Common myeloid progenitor, CD34-positive (primary cell): ENCODE measurements at regions not wholly inside any gene's neighbourhood (a gene's known extent, or its start where the extent isn't known, plus 50 kb on each side); places are given as distances from the start of the nearest gene placed in this dataset.

Experiments
- CTCF ChIA-PET: fragments of 350-600 bp; sonication (Branson Sonifier 250); formaldehyde crosslinking; loops from one replicate; lab custom pipeline; 2021; ENCODE audit warnings: antibody characterized with exemption; lab: Charles Lee
- POLR2A ChIA-PET: fragments of 350-600 bp; sonication (Branson Sonifier 250); formaldehyde crosslinking; loops from one replicate; lab custom pipeline; 2021; ENCODE audit warnings: antibody characterized with exemption; lab: Charles Lee
- DNase-seq, 3 donors: peaks; one replicate each; pipeline versions ENCODE4 v3.0.0 to v3.0.0-alpha.2; 2013
- H3K27ac ChIP-seq, 2 experiments: 1 replicate in 1 of 2; 2 replicates in 1 of 2; pipeline ENCODE4 v1.7.0; 2013; ENCODE audit warnings: inconsistent platforms in 2 of 2, low read length in 2 of 2, mild to moderate bottlenecking in 2 of 2, low read depth in 1 of 2, moderate library complexity in 1 of 2; ENCODE audit not compliant: severe bottlenecking in 2 of 2, insufficient read depth in 1 of 2, poor library complexity in 1 of 2
- H3K27me3 ChIP-seq, 5 experiments: replicated peaks in 2 of 5; 1 replicate in 3 of 5; 2 replicates in 2 of 5; pipeline versions ENCODE4 v1.6.1 to v1.7.0; 2013; ENCODE audit warnings: low read length in 4 of 5, mild to moderate bottlenecking in 2 of 5, moderate library complexity in 2 of 5, inconsistent platforms in 1 of 5; ENCODE audit not compliant: insufficient read depth in 5 of 5, control insufficient read depth in 4 of 5
- H3K36me3 ChIP-seq, 4 experiments: 1 replicate in 2 of 4; 2 replicates in 2 of 4; pipeline versions ENCODE4 v1.6.1 to v1.7.0; 2013; ENCODE audit warnings: low read length in 3 of 4, control low read depth in 1 of 4, mild to moderate bottlenecking in 1 of 4; ENCODE audit not compliant: control insufficient read depth in 4 of 4, insufficient read depth in 4 of 4
- H3K4me1 ChIP-seq, 4 experiments: 1 replicate in 3 of 4; 2 replicates in 1 of 4; pipeline versions ENCODE4 v1.6.1 to v1.7.1; 2013; ENCODE audit warnings: low read length in 3 of 4, mild to moderate bottlenecking in 3 of 4, control low read depth in 1 of 4, inconsistent platforms in 1 of 4, moderate library complexity in 1 of 4; ENCODE audit not compliant: control insufficient read depth in 4 of 4, insufficient read depth in 4 of 4; ENCODE audit errors: control extremely low read depth in 1 of 4
- H3K4me3 ChIP-seq, 7 experiments: 1 replicate in 4 of 7; 2 replicates in 3 of 7; pipeline versions ENCODE4 v1.5.1 to v1.7.0; 2013; ENCODE audit warnings: mild to moderate bottlenecking in 7 of 7, low read length in 6 of 7, moderate library complexity in 6 of 7, inconsistent platforms in 2 of 7, low read depth in 2 of 7, control low read depth in 1 of 7; ENCODE audit not compliant: insufficient read depth in 4 of 7, control insufficient read depth in 1 of 7; ENCODE audit errors: extremely low read depth in 1 of 7
- H3K9me3 ChIP-seq, 5 experiments: 1 replicate in 4 of 5; 2 replicates in 1 of 5; pipeline versions ENCODE4 v1.6.1 to v1.7.1; 2013; ENCODE audit warnings: low read length in 4 of 5, mild to moderate bottlenecking in 2 of 5, inconsistent platforms in 1 of 5, low read depth in 1 of 5, moderate library complexity in 1 of 5; ENCODE audit not compliant: control insufficient read depth in 4 of 5, insufficient read depth in 2 of 5; ENCODE audit errors: control extremely low read depth in 1 of 5
- WGBS: methylation state at CpG from one replicate; pipeline ENCODE4 v1.1.5; 2013; ENCODE audit not compliant: insufficient coverage; 5-methylcytosine and 5-hydroxymethylcytosine counted together

DNA sequence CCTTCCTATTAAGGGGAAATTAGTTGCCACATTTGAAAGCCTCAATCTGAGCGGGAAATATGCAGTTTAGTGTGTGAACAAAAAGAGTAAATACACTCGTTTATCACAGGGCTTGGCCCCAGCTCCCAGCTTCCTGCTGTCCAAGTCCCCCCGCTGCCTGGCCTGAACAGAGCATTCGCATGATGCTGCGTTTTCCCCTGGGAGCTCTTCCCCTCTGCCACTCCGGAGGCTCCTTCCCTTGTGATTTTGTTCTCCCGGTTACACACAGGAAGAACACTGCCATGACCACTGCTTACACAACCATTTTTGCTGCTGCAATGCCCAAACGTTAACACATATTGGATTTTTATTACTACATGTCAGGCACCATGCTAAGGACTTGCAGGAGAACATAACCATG lies 120.7 kb upstream of the ADARB2 start:
- Histone ChIP-seq H3K36me3 (no peaks in the 10 kb centered on the region), H3K4me3 (no peak overlapping the region), H3K27me3 (no peaks in the 10 kb centered on the region), H3K4me1 (no peaks in the 10 kb centered on the region), H3K9me3 (no peaks in the 10 kb centered on the region), H3K27ac (no peak overlapping the region)
- no peak for DNase-seq
- ChIA-PET POLR2A (no interaction called here), CTCF (no interaction called here)
- 69% methylated on average over 8 of the region's 8 CpGs for WGBS

DNA sequence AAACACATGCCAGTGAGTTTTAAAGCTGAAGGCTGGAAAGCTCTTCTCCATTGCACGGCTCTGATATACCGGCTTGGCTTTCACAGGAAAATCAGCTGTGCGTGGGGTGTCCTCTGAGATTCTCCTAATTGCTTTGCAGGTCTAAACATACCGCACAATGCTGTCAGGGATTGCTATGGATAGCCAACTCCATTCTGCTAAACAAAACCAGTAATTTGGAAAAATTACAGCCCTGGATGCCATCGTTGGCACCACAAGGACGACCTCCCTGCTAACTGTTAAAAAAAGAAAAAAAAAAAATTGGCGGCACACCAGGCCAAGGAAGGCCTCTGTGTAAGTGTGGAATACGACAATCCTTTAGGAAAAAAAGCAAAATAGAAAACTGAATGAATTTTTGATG lies 118.6 kb upstream of the ADARB2 start:
- Histone ChIP-seq H3K27ac (no peak overlapping the region), H3K27me3 (no peaks in the 10 kb centered on the region), H3K36me3 (no peaks in the 10 kb centered on the region), H3K9me3 (no peaks in the 10 kb centered on the region), H3K4me1 (no peaks in the 10 kb centered on the region), H3K4me3 (no peak overlapping the region)
- DNase-seq, result no peak
- ChIA-PET CTCF (no interaction called here), POLR2A (no interaction called here)
- 88% methylated on average over 8 of the region's 8 CpGs for WGBS

DNA sequence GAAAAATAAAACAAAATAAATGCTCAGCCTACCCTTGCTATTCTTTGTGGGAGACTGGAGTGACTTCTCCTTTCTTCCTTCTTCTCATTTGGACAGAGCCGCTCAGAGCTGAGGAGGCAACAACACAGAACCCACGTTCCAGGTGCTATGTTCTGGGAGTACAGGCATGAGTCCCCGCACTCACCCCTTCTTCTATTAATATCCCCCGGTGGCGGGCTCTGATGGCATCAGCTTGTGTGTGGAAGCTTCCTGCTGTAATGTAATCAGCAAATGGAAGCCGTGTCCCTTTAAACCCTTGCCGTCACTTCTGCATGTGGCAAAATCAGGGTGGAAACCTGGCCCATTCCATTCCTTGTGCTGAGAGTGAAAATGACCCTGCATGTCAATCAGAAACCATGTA lies 116.9 kb upstream of the ADARB2 start:
- DNase-seq, result no peak
- Histone ChIP-seq H3K9me3 (peaks cover 0 to 4% (median 0%) of the 10 kb centered on the region in 5 experiments), H3K4me1 (no peaks in the 10 kb centered on the region), H3K36me3 (no peaks in the 10 kb centered on the region), H3K27ac (no peak overlapping the region), H3K27me3 (no peaks in the 10 kb centered on the region), H3K4me3 (no peak overlapping the region)
- 92% methylated on average over 5 of the region's 7 CpGs for WGBS
- POLR2A ChIA-PET, result no interaction called here
- CTCF ChIA-PET, result no interaction called here

DNA sequence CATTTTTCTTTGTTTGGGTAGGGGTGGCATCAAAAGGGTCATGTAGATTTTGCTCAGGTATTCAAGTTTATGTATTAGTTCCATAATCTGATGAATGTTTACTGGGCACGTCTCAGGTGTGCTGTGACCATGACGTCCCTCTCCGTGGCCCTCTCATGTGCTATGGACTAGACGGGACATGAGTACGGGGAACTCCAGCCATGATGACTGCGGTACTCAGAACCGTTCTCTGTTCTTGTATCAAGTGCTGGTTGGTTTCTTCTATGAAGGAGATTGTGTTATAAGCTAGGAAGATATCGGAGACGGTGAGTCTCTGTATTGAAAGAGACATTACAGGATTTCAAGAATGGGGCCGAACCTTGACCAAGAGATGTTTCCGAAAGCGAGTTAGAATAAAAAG lies 116.5 kb upstream of the ADARB2 start:
- no peak for DNase-seq
- POLR2A ChIA-PET, result no interaction called here
- WGBS, result 100% methylated on average over 10 of the region's 12 CpGs
- H3K4me1 ChIP-seq, result no peaks in the 10 kb centered on the region
- no peaks in the 10 kb centered on the region for H3K27me3 ChIP-seq
- H3K36me3 ChIP-seq, result no peaks in the 10 kb centered on the region
- peaks cover 0 to 4% (median 0%) of the 10 kb centered on the region in 5 experiments for H3K9me3 ChIP-seq
- no peak overlapping the region for H3K4me3 ChIP-seq
- CTCF ChIA-PET, result no interaction called here
- no peak overlapping the region for H3K27ac ChIP-seq

DNA sequence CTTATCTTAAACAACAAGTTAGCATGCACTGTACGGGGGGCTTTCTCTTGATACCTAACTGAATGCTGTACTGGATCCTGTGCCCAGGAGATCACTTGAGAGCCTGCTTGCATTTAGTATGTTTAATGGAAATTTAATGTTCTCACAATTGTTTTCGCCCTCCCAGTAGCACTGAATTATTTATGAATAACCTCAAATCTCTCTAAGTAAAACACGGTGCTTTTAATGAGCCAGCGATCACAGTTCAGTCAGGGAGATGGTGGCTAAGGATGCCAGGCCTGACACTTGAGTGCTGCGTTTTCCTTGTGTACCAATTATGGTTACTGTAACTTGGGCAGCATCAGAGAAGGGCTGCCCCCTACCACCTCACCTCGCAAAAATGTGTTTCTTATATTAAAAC lies 115.5 kb upstream of the ADARB2 start:
- POLR2A ChIA-PET, result no interaction called here
- DNase-seq, result no peak
- WGBS, result 96% methylated on average over 4 of the region's 6 CpGs

DNA sequence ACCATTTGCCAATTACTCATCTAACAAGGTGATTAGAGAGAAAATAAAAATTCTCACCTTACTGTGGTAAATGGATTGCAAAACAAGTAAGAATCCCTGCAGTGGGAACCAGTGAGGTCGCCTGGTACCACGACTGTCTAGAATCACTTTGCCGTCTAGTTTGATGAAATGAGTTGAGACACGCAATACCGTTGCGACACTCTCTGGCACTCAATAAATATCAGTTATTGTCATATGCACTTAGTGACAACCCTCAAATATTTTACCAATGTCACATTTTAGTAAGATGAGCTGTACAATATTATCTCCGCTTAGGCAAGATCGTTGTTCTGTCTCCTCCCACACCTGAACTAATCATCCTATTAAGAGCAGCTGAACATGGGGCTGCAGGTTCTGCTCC lies 114.4 kb upstream of the ADARB2 start:
- H3K27me3 ChIP-seq, result no peaks in the 10 kb centered on the region
- H3K4me1 ChIP-seq, result no peaks in the 10 kb centered on the region
- H3K4me3 ChIP-seq, result no peak overlapping the region
- no peaks in the 10 kb centered on the region for H3K36me3 ChIP-seq
- WGBS, result 98% methylated on average over 8 of the region's 8 CpGs
- ChIA-PET CTCF (no interaction called here), POLR2A (no interaction called here)
- H3K9me3 ChIP-seq, result peaks cover 0 to 4% (median 0%) of the 10 kb centered on the region in 5 experiments
- no peak overlapping the region for H3K27ac ChIP-seq
- no peak for DNase-seq

More for the DNA sequence above, 115.5 kb upstream of the ADARB2 start:
- CTCF ChIA-PET, result no interaction called here
- Histone ChIP-seq H3K36me3 (no peaks in the 10 kb centered on the region), H3K27ac (no peak overlapping the region), H3K27me3 (no peaks in the 10 kb centered on the region), H3K4me1 (no peaks in the 10 kb centered on the region), H3K9me3 (peaks cover 0 to 4% (median 0%) of the 10 kb centered on the region in 5 experiments), H3K4me3 (no peak overlapping the region)

DNA sequence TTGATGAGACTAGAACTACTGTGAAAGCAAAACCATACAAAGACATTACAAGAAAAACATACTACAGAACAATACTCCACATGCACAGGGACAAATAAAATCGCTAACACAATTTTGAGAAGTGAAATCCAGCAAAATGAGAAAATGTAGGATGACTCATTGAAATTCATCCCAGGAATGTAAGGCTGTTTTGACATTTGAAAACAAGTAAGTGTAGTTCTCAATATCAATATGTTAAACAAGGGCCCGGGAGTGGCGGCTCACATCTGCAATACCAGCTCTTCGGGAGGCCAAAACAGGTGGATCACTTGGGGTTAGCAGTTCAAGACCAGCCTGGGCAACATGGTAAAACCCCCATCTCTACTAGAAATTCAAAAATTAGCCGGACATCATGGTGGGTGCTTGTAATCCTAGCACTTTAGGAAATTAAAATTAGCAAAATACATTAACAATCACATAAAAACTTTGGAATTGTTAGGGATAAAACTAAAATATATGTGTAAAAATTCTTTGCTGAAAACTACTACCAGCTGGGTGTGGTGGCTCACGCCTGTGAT lies 113.7 kb upstream of the ADARB2 start:
- Histone ChIP-seq H3K4me3 (no peak overlapping the region), H3K27me3 (no peaks in the 10 kb centered on the region), H3K27ac (no peak overlapping the region), H3K4me1 (no peaks in the 10 kb centered on the region), H3K36me3 (no peaks in the 10 kb centered on the region), H3K9me3 (peaks cover 0 to 4% (median 0%) of the 10 kb centered on the region in 5 experiments)
- CTCF ChIA-PET, result no interaction called here
- POLR2A ChIA-PET, result no interaction called here
- 60% methylated on average over 4 of the region's 6 CpGs for WGBS
- DNase-seq, result no peak
